Glutamatergic neuron (in vitro differentiated cells): ENCODE measurements at regions not wholly inside any gene's neighbourhood (a gene's known extent, or its start where the extent isn't known, plus 50 kb on each side); places are given as distances from the start of the nearest gene placed in this dataset.

Source experiments
- DNase-seq: peaks from one replicate; pipeline ENCODE4 v3.0.0; 2022
- H3K27ac Mint-ChIP-seq: one replicate; pipeline ENCODE4 v1.8.0; 2020; ENCODE audit warnings: mild to moderate bottlenecking, mixed read lengths, inconsistent platforms; ENCODE audit not compliant: unreplicated experiment
- H3K27me3 Mint-ChIP-seq: one replicate; pipeline ENCODE4 v1.8.0; 2020; ENCODE audit warnings: mild to moderate bottlenecking, moderate library complexity, mixed read lengths, inconsistent platforms; ENCODE audit not compliant: unreplicated experiment
- H3K36me3 Mint-ChIP-seq: one replicate; pipeline ENCODE4 v1.8.0; 2020; ENCODE audit warnings: mild to moderate bottlenecking, mixed read lengths, inconsistent platforms; ENCODE audit not compliant: unreplicated experiment
- H3K4me1 Mint-ChIP-seq: one replicate; pipeline ENCODE4 v1.8.0; 2020; ENCODE audit warnings: mild to moderate bottlenecking, low read depth, mixed read lengths, inconsistent platforms; ENCODE audit not compliant: unreplicated experiment
- H3K4me3 Mint-ChIP-seq: one replicate; pipeline ENCODE4 v1.8.0; 2020; ENCODE audit warnings: mild to moderate bottlenecking, mixed read lengths, inconsistent platforms; ENCODE audit not compliant: unreplicated experiment
- H3K9me3 Mint-ChIP-seq: one replicate; pipeline ENCODE4 v1.8.0; 2020; ENCODE audit warnings: mild to moderate bottlenecking, moderate library complexity, mixed read lengths, inconsistent platforms; ENCODE audit not compliant: unreplicated experiment
- CTCF ChIP-seq: fragments of 200-600 bp; sonication (generic); IDR thresholded peaks from one replicate; pipeline ENCODE4 v1.5.0; 2021; ENCODE audit not compliant: partially characterized antibody, unreplicated experiment

- Mint-ChIP-seq H3K27ac (no peak overlapping the region), H3K36me3 (no peaks in the 10 kb centered on the region), H3K9me3 (peaks cover 6% of the 10 kb centered on the region), H3K4me3 (no peak overlapping the region), H3K27me3 (peaks cover 11% of the 10 kb centered on the region), H3K4me1 (peaks cover 49% of the 10 kb centered on the region)
- TF ChIP-seq CTCF: no peak
- no peak for DNase-seq
These were observed 209.6 kb upstream of the KRR1 start for GRCh38 chr12:75720812-75721641.

GRCh38 chr12:75717902-75718301, 206.5 kb upstream of the KRR1 start:
- TF ChIP-seq CTCF: no peak
- no peak for DNase-seq
- peaks cover 3% of the 10 kb centered on the region for H3K9me3 Mint-ChIP-seq
- H3K4me1 Mint-ChIP-seq: peaks cover 30% of the 10 kb centered on the region
- no peak overlapping the region for H3K27ac Mint-ChIP-seq
- peaks cover 5% of the 10 kb centered on the region for H3K27me3 Mint-ChIP-seq
- no peaks in the 10 kb centered on the region for H3K36me3 Mint-ChIP-seq
- no peak overlapping the region for H3K4me3 Mint-ChIP-seq

- Mint-ChIP-seq H3K36me3 (no peaks in the 10 kb centered on the region), H3K4me1 (peaks cover 22% of the 10 kb centered on the region), H3K27me3 (peaks cover 5% of the 10 kb centered on the region), H3K9me3 (peaks cover 3% of the 10 kb centered on the region), H3K4me3 (no peak overlapping the region), H3K27ac (no peak overlapping the region)
- peak; percentile 15 for DNase-seq
- TF ChIP-seq CTCF: no peak
These were observed 205.0 kb upstream of the KRR1 start for GRCh38 chr12:75716291-75717025.

GRCh38 chr12:75715682-75716081, 204.3 kb upstream of the KRR1 start:
- DNase-seq: no peak
- Mint-ChIP-seq H3K36me3 (no peaks in the 10 kb centered on the region), H3K4me1 (peaks cover 15% of the 10 kb centered on the region), H3K27ac (no peak overlapping the region), H3K27me3 (peaks cover 5% of the 10 kb centered on the region), H3K9me3 (peaks cover 3% of the 10 kb centered on the region), H3K4me3 (no peak overlapping the region)
- TF ChIP-seq CTCF: no peak

GRCh38 chr12:75715323-75715644, 203.9 kb upstream of the KRR1 start:
- no peak for TF ChIP-seq CTCF
- Mint-ChIP-seq H3K4me3 (no peak overlapping the region), H3K36me3 (no peaks in the 10 kb centered on the region), H3K4me1 (peaks cover 11% of the 10 kb centered on the region), H3K9me3 (peaks cover 3% of the 10 kb centered on the region), H3K27me3 (peaks cover 5% of the 10 kb centered on the region), H3K27ac (no peak overlapping the region)
- DNase-seq: no peak
